K562 (cell line): ENCODE measurements at regions not wholly inside any gene's neighbourhood (a gene's known extent, or its start where the extent isn't known, plus 50 kb on each side); places are given as distances from the start of the nearest gene placed in this dataset.
A peak's percentile ranks its signal among the peaks of the same experiment; 100 is the strongest.
"Not testable (repeated sequence)": the region's sequence is repeated elsewhere in the genome, so short reads cannot be mapped to it uniquely, and the experiment has no call there.

Source experiments
- ATAC-seq: fragments of 200-7000 bp; cut with Tn5 transposase; 3 replicates; pipeline ENCODE4 v1.9.1; 2020; ENCODE audit warnings: moderate library complexity
- BruUV-seq: library from RNA; stranded (reverse); fragments of 400-500 nt; replicated peaks from 2 replicates; lab custom pipeline; 2021; lab: Mats Ljungman, UMichigan
- CTCF ChIA-PET: fragments of 300-600 bp; formaldehyde crosslinking; extraction: SDS; loops from one replicate; lab custom pipeline; 2021; ENCODE audit warnings: low intra/inter-chr PET ratio; lab: Yijun Ruan, JAX
- POLR2A ChIA-PET: fragments of 300-600, 350-650 bp; sonication (Branson Sonifier 250); formaldehyde crosslinking; extraction: SDS; loops from one replicate; lab custom pipeline; 2021; ENCODE audit warnings: antibody characterized with exemption, inconsistent platforms; lab: Yijun Ruan, JAX
- DNase-seq, 4 experiments: peaks; one replicate each; pipeline versions ENCODE4 v3.0.0 to v3.0.0-alpha.2; 2011 to 2018; ENCODE audit warnings: low spot score in 3 of 4, mixed read lengths in 3 of 4; ENCODE audit errors: extremely low read depth in 1 of 4
- FAIRE-seq: peaks from 2 replicates; lab custom pipeline; 2011; peaks lifted over from hg19 to GRCh38; lab: Jason Lieb, UNC
- H2AFZ ChIP-seq: 2 replicates; pipeline ENCODE4 v1.6.0; 2011; ENCODE audit warnings: low read depth, low read length, control low read depth, inconsistent platforms
- H3K27ac ChIP-seq: fragments of 200-600 bp; 3 replicates; pipeline ENCODE4 v1.8.0; 2011; ENCODE audit warnings: low read depth, mild to moderate bottlenecking, control low read depth, inconsistent platforms, low read length, moderate library complexity, mixed read lengths; ENCODE audit errors: extremely low read depth
- H3K27me3 ChIP-seq, 2 experiments: fragments of 300-600 bp in 1 of 2; 2 replicates in 1 of 2; 3 replicates in 1 of 2; pipeline versions ENCODE4 v1.6.0 to v1.8.0; 2011; ENCODE audit warnings: inconsistent platforms in 2 of 2, low read length in 2 of 2, mild to moderate bottlenecking in 1 of 2, mixed read lengths in 1 of 2, moderate library complexity in 1 of 2; ENCODE audit not compliant: control insufficient read depth in 2 of 2, insufficient read depth in 2 of 2
- H3K36me3 ChIP-seq: fragments of 300-600 bp; 3 replicates; pipeline ENCODE4 v1.8.0; 2011; ENCODE audit warnings: mild to moderate bottlenecking, low read length, inconsistent platforms; ENCODE audit not compliant: control insufficient read depth, insufficient read depth
- H3K4me1 ChIP-seq, 2 experiments: fragments of 200-600 bp in 1 of 2; replicated peaks in 1 of 2; 2 replicates in 1 of 2; 3 replicates in 1 of 2; pipeline versions ENCODE4 v1.5.1 to v1.8.0; 2011; ENCODE audit warnings: inconsistent platforms in 2 of 2, low read length in 2 of 2, mild to moderate bottlenecking in 1 of 2, mixed read lengths in 1 of 2, moderate library complexity in 1 of 2; ENCODE audit not compliant: control insufficient read depth in 2 of 2, insufficient read depth in 2 of 2
- H3K4me2 ChIP-seq: 2 replicates; pipeline ENCODE4 v1.6.1; 2011; ENCODE audit warnings: low read length, control low read depth, inconsistent platforms, mixed read lengths; ENCODE audit not compliant: insufficient read depth
- H3K4me3 ChIP-seq: fragments of 200-600 bp; sonication (generic), shearing (Covaris generic); 2 replicates; pipeline ENCODE4 v1.5.1; 2016; ENCODE audit warnings: control low read depth, inconsistent platforms
- H3K79me2 ChIP-seq: fragments of 200-600 bp; 3 replicates; pipeline ENCODE4 v1.8.0; 2011; ENCODE audit warnings: low read length, inconsistent platforms; ENCODE audit not compliant: control insufficient read depth, insufficient read depth
- H3K9ac ChIP-seq, 2 experiments: 2 replicates each; pipeline versions ENCODE4 v1.6.0 to v1.6.1; 2011; ENCODE audit warnings: low read depth in 2 of 2, low read length in 2 of 2, control low read depth in 1 of 2, inconsistent platforms in 1 of 2, mild to moderate bottlenecking in 1 of 2, mixed read lengths in 1 of 2; ENCODE audit not compliant: insufficient read depth in 1 of 2
- H3K9me1 ChIP-seq: one replicate; pipeline ENCODE4 v1.6.0; 2011; ENCODE audit warnings: inconsistent platforms, mild to moderate bottlenecking, low read length, moderate library complexity; ENCODE audit not compliant: control insufficient read depth, insufficient read depth
- H3K9me3 ChIP-seq: replicated peaks from 2 replicates; pipeline ENCODE4 v1.5.1; 2011; ENCODE audit warnings: low read depth, low read length, inconsistent platforms; ENCODE audit not compliant: control insufficient read depth, insufficient read depth
- H4K20me1 ChIP-seq: replicated peaks from 2 replicates; pipeline ENCODE4 v1.6.1; 2011; ENCODE audit warnings: low read length, inconsistent platforms, mixed read lengths; ENCODE audit not compliant: control insufficient read depth, insufficient read depth
- ASH1L ChIP-seq: fragments of 450-650 bp; IDR thresholded peaks from 2 replicates; pipeline ENCODE4 v1.6.1; 2018; ENCODE audit warnings: borderline replicate concordance, mild to moderate bottlenecking, low read depth; ENCODE audit not compliant: partially characterized antibody
- BCL6 ChIP-seq: fragments of 250-450 bp; sonication (Bioruptor Pico); IDR thresholded peaks from 2 replicates; pipeline ENCODE4 v1.4.0; 2020
- C11orf30 ChIP-seq: fragments of 450-650 bp; IDR thresholded peaks from 2 replicates; pipeline ENCODE4 v1.6.1; 2016; ENCODE audit warnings: low read depth, mild to moderate bottlenecking
- CC2D1A ChIP-seq: fragments of 450-650 bp; IDR thresholded peaks from 2 replicates; pipeline ENCODE4 v1.6.1; 2017; ENCODE audit warnings: mild to moderate bottlenecking
- MBD2 ChIP-seq: sonication (generic); IDR thresholded peaks from 2 replicates; pipeline ENCODE4 v1.6.1; 2016; ENCODE audit warnings: low read depth, borderline replicate concordance
- NFYB ChIP-seq: IDR thresholded peaks from 2 replicates; pipeline ENCODE4 v1.6.1; 2011; ENCODE audit warnings: mild to moderate bottlenecking, moderate library complexity; ENCODE audit not compliant: insufficient read length; ENCODE audit errors: extremely low read depth
- RBM25 ChIP-seq: fragments of 200-400 bp; formaldehyde crosslinking; IDR thresholded peaks from 2 replicates; pipeline ENCODE4 v1.6.1; 2018; ENCODE audit warnings: low read length, low read depth, moderate library complexity; ENCODE audit not compliant: severe bottlenecking
- ZNF316 ChIP-seq: fragments of 450-650 bp; IDR thresholded peaks from 2 replicates; pipeline ENCODE4 v1.6.1; 2016
- WGBS: fragments of 100-300 bp; shearing (Covaris generic); methylation state at CpG from one replicate; pipeline ENCODE4 v1.1.6; 2016; ENCODE audit warnings: low coverage, mixed read lengths; ENCODE audit not compliant: insufficient coverage; ENCODE audit errors: missing lambda C conversion rate; 5-methylcytosine and 5-hydroxymethylcytosine counted together
- in situ Hi-C: fragments of 300-500 bp; cut with MboI; formaldehyde crosslinking; loops from 4 replicates; pipeline ENCODE4 v1.15.0; 2018; ENCODE audit warnings: inconsistent platforms, mixed read lengths
- intact Hi-C: fragments of 100-400 bp; cut with micrococcal nuclease; formaldehyde crosslinking; loops from 2 replicates; pipeline ENCODE4 v1.14.2; 2022
- TF ChIP-seq, protein P1 (sequence below): fragments of 250-450 bp; sonication (Bioruptor Pico); IDR thresholded peaks from 2 replicates; pipeline ENCODE4 v1.5.0; 2021

DNA sequence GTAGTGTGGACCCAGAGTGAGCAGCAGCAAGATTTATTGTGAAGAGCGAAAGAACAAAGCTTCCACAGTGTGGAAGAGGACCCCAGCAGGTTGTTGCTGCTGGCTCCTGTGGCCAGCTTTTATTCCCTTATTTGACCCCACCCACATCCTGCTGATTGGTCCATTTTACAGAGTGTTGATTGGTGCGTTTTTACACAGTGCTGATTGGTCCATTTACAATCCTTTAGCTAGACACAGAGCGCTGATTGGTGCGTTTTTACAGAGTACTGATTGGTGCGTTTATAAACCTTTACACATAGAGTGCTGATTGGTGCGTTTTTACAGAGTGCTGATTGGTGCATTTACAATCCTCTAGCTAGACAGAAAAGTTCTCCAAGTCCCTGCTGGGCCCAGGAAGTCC is 109.5 kb upstream of the CHD6 start:
- H3K27me3 ChIP-seq, H3K79me2 ChIP-seq, H4K20me1 ChIP-seq, H3K4me2 ChIP-seq, H3K9me3 ChIP-seq, H3K36me3 ChIP-seq, POLR2A ChIA-PET, H3K9me1 ChIP-seq, H3K4me1 ChIP-seq, ATAC-seq, BruUV-seq, H3K4me3 ChIP-seq, intact Hi-C loops, H2AFZ ChIP-seq, DNase-seq, in situ Hi-C loops, H3K27ac ChIP-seq, CTCF ChIA-PET, H3K9ac ChIP-seq: not testable (repeated sequence)
- 63% methylated on average over 6 of the region's 6 CpGs for WGBS
- TF ChIP-seq ZNF316 (peak; percentile 66), RBM25 (peak; percentile 17), C11orf30 (peak; percentile 20; the same call in 1 of the 2 replicates), ASH1L (peak; percentile 70), MBD2 (peak; percentile 39; the same call in 1 of the 2 replicates), CC2D1A (0 out of 2 replicates have a peak, but pooled peaks have one; percentile 28), NFYB (peak; percentile 87)
- FAIRE-seq, result peak; percentile 6

- Histone ChIP-seq H3K9me3 (peaks cover 6% of the 10 kb centered on the region), H3K4me3 (no peak overlapping the region), H3K27me3 (no peaks in the 10 kb centered on the region), H3K4me1 (no peaks in the 10 kb centered on the region), H3K36me3 (no peaks in the 10 kb centered on the region), H3K27ac (no peak overlapping the region), H4K20me1 (no peaks in the 10 kb centered on the region), H2AFZ (no peak overlapping the region), H3K4me2 (no peak overlapping the region), H3K9ac (no peak overlapping the region), H3K79me2 (no peaks in the 10 kb centered on the region), H3K9me1 (no peaks in the 10 kb centered on the region)
- ATAC-seq (no peak), FAIRE-seq (no peak), DNase-seq (no peak)
- CTCF ChIA-PET, result no interaction called here
- 29% methylated on average over 4 of the region's 4 CpGs for WGBS
- POLR2A ChIA-PET, result interaction anchor here (0.6 to 1.4 kb wide), 5 partner anchors 12 to 1334 kb away, joined by 3 to 7 read pairs (median 3); no protein-coding TSS in a partner anchor
- no TSS peak for BruUV-seq
- intact Hi-C loops (no loop called here), in situ Hi-C loops (no loop called here)
- no peak for TF ChIP-seq BCL6 (CRISPR knock-in tag)
- TF ChIP-seq, protein P1, sequence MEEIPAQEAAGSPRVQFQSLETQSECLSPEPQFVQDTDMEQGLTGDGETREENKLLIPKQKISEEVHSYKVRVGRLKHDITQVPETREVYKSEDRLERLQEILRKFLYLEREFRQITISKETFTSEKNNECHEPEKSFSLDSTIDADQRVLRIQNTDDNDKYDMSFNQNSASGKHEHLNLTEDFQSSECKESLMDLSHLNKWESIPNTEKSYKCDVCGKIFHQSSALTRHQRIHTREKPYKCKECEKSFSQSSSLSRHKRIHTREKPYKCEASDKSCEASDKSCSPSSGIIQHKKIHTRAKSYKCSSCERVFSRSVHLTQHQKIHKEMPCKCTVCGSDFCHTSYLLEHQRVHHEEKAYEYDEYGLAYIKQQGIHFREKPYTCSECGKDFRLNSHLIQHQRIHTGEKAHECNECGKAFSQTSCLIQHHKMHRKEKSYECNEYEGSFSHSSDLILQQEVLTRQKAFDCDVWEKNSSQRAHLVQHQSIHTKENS (CRISPR knock-in tag), result no peak
These were observed 108.5 kb upstream of the CHD6 start for GRCh38 chr20:41726727-41727126.
